K562 (cell line): ENCODE measurements at regions not wholly inside any gene's neighbourhood (a gene's known extent, or its start where the extent isn't known, plus 50 kb on each side); places are given as distances from the start of the nearest gene placed in this dataset.

Experiments
- ATAC-seq: fragments of 200-7000 bp; cut with Tn5 transposase; 3 replicates; pipeline ENCODE4 v1.9.1; 2020; ENCODE audit warnings: moderate library complexity
- BruUV-seq: library from RNA; stranded (reverse); fragments of 400-500 nt; replicated peaks from 2 replicates; lab custom pipeline; 2021; lab: Mats Ljungman, UMichigan
- CTCF ChIA-PET: fragments of 300-600 bp; formaldehyde crosslinking; extraction: SDS; loops from one replicate; lab custom pipeline; 2021; ENCODE audit warnings: low intra/inter-chr PET ratio; lab: Yijun Ruan, JAX
- POLR2A ChIA-PET: fragments of 300-600, 350-650 bp; sonication (Branson Sonifier 250); formaldehyde crosslinking; extraction: SDS; loops from one replicate; lab custom pipeline; 2021; ENCODE audit warnings: antibody characterized with exemption, inconsistent platforms; lab: Yijun Ruan, JAX
- DNase-seq, 4 experiments: peaks; one replicate each; pipeline versions ENCODE4 v3.0.0 to v3.0.0-alpha.2; 2011 to 2018; ENCODE audit warnings: low spot score in 3 of 4, mixed read lengths in 3 of 4; ENCODE audit errors: extremely low read depth in 1 of 4
- FAIRE-seq: peaks from 2 replicates; lab custom pipeline; 2011; peaks lifted over from hg19 to GRCh38; lab: Jason Lieb, UNC
- H2AFZ ChIP-seq: 2 replicates; pipeline ENCODE4 v1.6.0; 2011; ENCODE audit warnings: low read depth, low read length, control low read depth, inconsistent platforms
- H3K27ac ChIP-seq: fragments of 200-600 bp; 3 replicates; pipeline ENCODE4 v1.8.0; 2011; ENCODE audit warnings: low read depth, mild to moderate bottlenecking, control low read depth, inconsistent platforms, low read length, moderate library complexity, mixed read lengths; ENCODE audit errors: extremely low read depth
- H3K27me3 ChIP-seq, 2 experiments: fragments of 300-600 bp in 1 of 2; 2 replicates in 1 of 2; 3 replicates in 1 of 2; pipeline versions ENCODE4 v1.6.0 to v1.8.0; 2011; ENCODE audit warnings: inconsistent platforms in 2 of 2, low read length in 2 of 2, mild to moderate bottlenecking in 1 of 2, mixed read lengths in 1 of 2, moderate library complexity in 1 of 2; ENCODE audit not compliant: control insufficient read depth in 2 of 2, insufficient read depth in 2 of 2
- H3K36me3 ChIP-seq: fragments of 300-600 bp; 3 replicates; pipeline ENCODE4 v1.8.0; 2011; ENCODE audit warnings: mild to moderate bottlenecking, low read length, inconsistent platforms; ENCODE audit not compliant: control insufficient read depth, insufficient read depth
- H3K4me1 ChIP-seq, 2 experiments: fragments of 200-600 bp in 1 of 2; replicated peaks in 1 of 2; 2 replicates in 1 of 2; 3 replicates in 1 of 2; pipeline versions ENCODE4 v1.5.1 to v1.8.0; 2011; ENCODE audit warnings: inconsistent platforms in 2 of 2, low read length in 2 of 2, mild to moderate bottlenecking in 1 of 2, mixed read lengths in 1 of 2, moderate library complexity in 1 of 2; ENCODE audit not compliant: control insufficient read depth in 2 of 2, insufficient read depth in 2 of 2
- H3K4me2 ChIP-seq: 2 replicates; pipeline ENCODE4 v1.6.1; 2011; ENCODE audit warnings: low read length, control low read depth, inconsistent platforms, mixed read lengths; ENCODE audit not compliant: insufficient read depth
- H3K4me3 ChIP-seq: fragments of 200-600 bp; sonication (generic), shearing (Covaris generic); 2 replicates; pipeline ENCODE4 v1.5.1; 2016; ENCODE audit warnings: control low read depth, inconsistent platforms
- H3K79me2 ChIP-seq: fragments of 200-600 bp; 3 replicates; pipeline ENCODE4 v1.8.0; 2011; ENCODE audit warnings: low read length, inconsistent platforms; ENCODE audit not compliant: control insufficient read depth, insufficient read depth
- H3K9ac ChIP-seq, 2 experiments: 2 replicates each; pipeline versions ENCODE4 v1.6.0 to v1.6.1; 2011; ENCODE audit warnings: low read depth in 2 of 2, low read length in 2 of 2, control low read depth in 1 of 2, inconsistent platforms in 1 of 2, mild to moderate bottlenecking in 1 of 2, mixed read lengths in 1 of 2; ENCODE audit not compliant: insufficient read depth in 1 of 2
- H3K9me1 ChIP-seq: one replicate; pipeline ENCODE4 v1.6.0; 2011; ENCODE audit warnings: inconsistent platforms, mild to moderate bottlenecking, low read length, moderate library complexity; ENCODE audit not compliant: control insufficient read depth, insufficient read depth
- H3K9me3 ChIP-seq: replicated peaks from 2 replicates; pipeline ENCODE4 v1.5.1; 2011; ENCODE audit warnings: low read depth, low read length, inconsistent platforms; ENCODE audit not compliant: control insufficient read depth, insufficient read depth
- H4K20me1 ChIP-seq: replicated peaks from 2 replicates; pipeline ENCODE4 v1.6.1; 2011; ENCODE audit warnings: low read length, inconsistent platforms, mixed read lengths; ENCODE audit not compliant: control insufficient read depth, insufficient read depth
- CBX1 ChIP-seq: sonication (generic); IDR thresholded peaks from 2 replicates; pipeline ENCODE4 v1.6.1; 2016; ENCODE audit warnings: antibody characterized with exemption, low read depth, mild to moderate bottlenecking
- HDAC6 ChIP-seq: IDR thresholded peaks from 2 replicates; pipeline ENCODE4 v1.6.1; 2012; ENCODE audit warnings: low read depth, mild to moderate bottlenecking, control low read depth, inconsistent platforms, low read length, moderate library complexity
- HMG20A ChIP-seq: fragments of 450-650 bp; formaldehyde crosslinking; conservative IDR thresholded peaks from 2 replicates; pipeline ENCODE4 v1.4.0; 2020; ENCODE audit warnings: mild to moderate bottlenecking, mixed read lengths
- JUN ChIP-seq, 2 experiments: sonication (generic) in 1 of 2; formaldehyde crosslinking in 1 of 2; IDR thresholded peaks; 2 replicates each; pipeline versions ENCODE4 v1.6.1 to v1.8.0; 2012 to 2022; ENCODE audit warnings: borderline replicate concordance in 2 of 2, mild to moderate bottlenecking in 2 of 2, improper control_type of control experiment in 1 of 2, low read depth in 1 of 2, low read length in 1 of 2, missing genetic modification reagents in 1 of 2
- LCOR ChIP-seq: sonication (generic); formaldehyde crosslinking; IDR thresholded peaks from 2 replicates; pipeline ENCODE4 v1.8.0; 2022; ENCODE audit warnings: mild to moderate bottlenecking, missing genetic modification reagents
- MAFF ChIP-seq: IDR thresholded peaks from 2 replicates; pipeline ENCODE4 v1.6.1; 2012; ENCODE audit warnings: low read length, improper control_type of control experiment
- MIER1 ChIP-seq: fragments of 450-650 bp; IDR thresholded peaks from 2 replicates; pipeline ENCODE4 v1.6.1; 2016; ENCODE audit warnings: antibody characterized with exemption, mild to moderate bottlenecking, low read depth
- NCOA1 ChIP-seq: fragments of 450-650 bp; IDR thresholded peaks from 2 replicates; pipeline ENCODE4 v1.6.1; 2016; ENCODE audit warnings: low read depth
- PHB ChIP-seq: fragments of 250-450 bp; sonication (Bioruptor Pico); IDR thresholded peaks from 2 replicates; pipeline ENCODE4 v1.5.0; 2021
- POLR2AphosphoS2 ChIP-seq: IDR thresholded peaks from 2 replicates; pipeline ENCODE4 v1.6.1; 2012; ENCODE audit warnings: low read length, improper control_type of control experiment
- RBFOX2 ChIP-seq: fragments of 200-400 bp; formaldehyde crosslinking; IDR thresholded peaks from 2 replicates; pipeline ENCODE4 v1.6.1; 2017; ENCODE audit warnings: low read depth, mild to moderate bottlenecking, low read length, moderate library complexity
- TCF3 ChIP-seq: sonication (generic); formaldehyde crosslinking; IDR thresholded peaks from 2 replicates; pipeline ENCODE4 v1.4.0; 2020; ENCODE audit warnings: mild to moderate bottlenecking, missing genetic modification reagents
- ZFP36 ChIP-seq: fragments of 150-350 bp; IDR thresholded peaks from 2 replicates; pipeline ENCODE4 v1.6.1; 2018; ENCODE audit warnings: low read length, low read depth; ENCODE audit not compliant: partially characterized antibody
- ZNF431 ChIP-seq: sonication (generic); formaldehyde crosslinking; IDR thresholded peaks from 2 replicates; pipeline ENCODE4 v1.8.0; 2022; ENCODE audit warnings: mild to moderate bottlenecking, missing genetic modification reagents
- ZNF583 ChIP-seq: fragments of 250-450 bp; sonication (Bioruptor Pico); IDR thresholded peaks from 2 replicates; pipeline ENCODE4 v1.4.0; 2020
- WGBS: fragments of 100-300 bp; shearing (Covaris generic); methylation state at CpG from one replicate; pipeline ENCODE4 v1.1.6; 2016; ENCODE audit warnings: low coverage, mixed read lengths; ENCODE audit not compliant: insufficient coverage; ENCODE audit errors: missing lambda C conversion rate; 5-methylcytosine and 5-hydroxymethylcytosine counted together
- in situ Hi-C: fragments of 300-500 bp; cut with MboI; formaldehyde crosslinking; loops from 4 replicates; pipeline ENCODE4 v1.15.0; 2018; ENCODE audit warnings: inconsistent platforms, mixed read lengths
- intact Hi-C: fragments of 100-400 bp; cut with micrococcal nuclease; formaldehyde crosslinking; loops from 2 replicates; pipeline ENCODE4 v1.14.2; 2022
- TF ChIP-seq, protein P1 (sequence below): fragments of 450-650 bp; formaldehyde crosslinking; IDR thresholded peaks from 2 replicates; pipeline ENCODE4 v1.4.0; 2020; ENCODE audit warnings: mild to moderate bottlenecking, moderate library complexity
- TF ChIP-seq, protein P2 (sequence below): sonication (generic); formaldehyde crosslinking; IDR thresholded peaks from 2 replicates; pipeline ENCODE4 v1.5.0; 2020; ENCODE audit warnings: missing genetic modification reagents
- TF ChIP-seq, protein P3 (sequence below): fragments of 250-450 bp; sonication (Bioruptor Pico); IDR thresholded peaks from 2 replicates; pipeline ENCODE4 v1.5.0; 2021; ENCODE audit warnings: mild to moderate bottlenecking, moderate library complexity
- TF ChIP-seq, protein P4 (sequence below): fragments of 450-650 bp; IDR thresholded peaks from 2 replicates; pipeline ENCODE4 v1.6.1; 2016; ENCODE audit warnings: low read depth, mild to moderate bottlenecking, moderate library complexity

DNA sequence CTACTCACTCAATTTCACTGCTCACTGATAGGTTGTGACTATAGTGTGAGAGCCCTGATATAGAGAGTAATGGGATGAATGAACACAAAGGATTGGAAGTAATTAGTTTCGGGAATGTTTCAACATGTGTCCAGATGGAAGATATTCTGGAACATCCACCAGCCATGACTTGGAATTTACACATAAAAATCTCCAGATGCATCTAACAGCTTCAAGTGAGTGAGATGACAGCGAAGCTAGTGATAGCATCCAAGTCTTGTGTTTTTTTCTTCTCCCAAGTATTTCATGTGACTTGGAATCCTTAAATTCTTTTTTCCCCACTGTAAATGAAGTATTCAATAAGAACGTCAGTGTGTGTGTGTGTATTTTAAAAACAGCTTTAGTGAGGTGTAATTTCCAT, 82.1 kb downstream of the CLDN34 start:
- H3K4me3 ChIP-seq, result no peak overlapping the region
- no peak overlapping the region for H3K9ac ChIP-seq
- H3K4me1 ChIP-seq, result peaks cover 0 to 4% of the 10 kb centered on the region in 2 experiments; a peak in 2 of 5 replicates
- no peak for ATAC-seq
- no peak overlapping the region for H3K27ac ChIP-seq
- no TSS peak for BruUV-seq
- H2AFZ ChIP-seq, result no peak overlapping the region
- intact Hi-C loops (no loop called here), in situ Hi-C loops (no loop called here)
- H4K20me1 ChIP-seq, result 0 out of 2 replicates have a peak, but pooled peaks cover 4% of the 10 kb centered on the region
- no peak overlapping the region for H3K4me2 ChIP-seq
- 0% methylated on average over 3 of the region's 3 CpGs for WGBS
- H3K36me3 ChIP-seq, result no peaks in the 10 kb centered on the region
- H3K9me1 ChIP-seq, result no peaks in the 10 kb centered on the region
- ChIA-PET CTCF (no interaction called here), POLR2A (no interaction called here)
- H3K79me2 ChIP-seq, result no peaks in the 10 kb centered on the region
- no peak for DNase-seq
- H3K27me3 ChIP-seq, result peaks cover 0 to 20% of the 10 kb centered on the region in 2 experiments; a peak in 2 of 5 replicates
- H3K9me3 ChIP-seq, result no peaks in the 10 kb centered on the region
- FAIRE-seq, result no peak
- TF ChIP-seq ZNF583 (CRISPR knock-in tag) (no peak), CBX1 (no peak), ZFP36 (no peak), NCOA1 (no peak), TCF3 (CRISPR knock-in tag) (no peak), MAFF (no peak), MIER1 (no peak), HDAC6 (no peak), RBFOX2 (no peak), ZNF431 (CRISPR knock-in tag) (no peak), HMG20A (CRISPR knock-in tag) (no peak), POLR2AphosphoS2 (no peak), PHB (CRISPR knock-in tag) (no peak), LCOR (CRISPR knock-in tag) (no peak), JUN (IDR thresholded peaks at IDR 0.05; ENCODE audit: borderline replicate concordance, low read depth, low read length) (no peak), JUN (CRISPR knock-in tag; IDR thresholded peaks at IDR 0.05; ENCODE audit: borderline replicate concordance) (no peak)
- TF ChIP-seq, protein P1, sequence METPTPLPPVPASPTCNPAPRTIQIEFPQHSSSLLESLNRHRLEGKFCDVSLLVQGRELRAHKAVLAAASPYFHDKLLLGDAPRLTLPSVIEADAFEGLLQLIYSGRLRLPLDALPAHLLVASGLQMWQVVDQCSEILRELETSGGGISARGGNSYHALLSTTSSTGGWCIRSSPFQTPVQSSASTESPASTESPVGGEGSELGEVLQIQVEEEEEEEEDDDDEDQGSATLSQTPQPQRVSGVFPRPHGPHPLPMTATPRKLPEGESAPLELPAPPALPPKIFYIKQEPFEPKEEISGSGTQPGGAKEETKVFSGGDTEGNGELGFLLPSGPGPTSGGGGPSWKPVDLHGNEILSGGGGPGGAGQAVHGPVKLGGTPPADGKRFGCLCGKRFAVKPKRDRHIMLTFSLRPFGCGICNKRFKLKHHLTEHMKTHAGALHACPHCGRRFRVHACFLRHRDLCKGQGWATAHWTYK (CRISPR knock-in tag), result no peak
- TF ChIP-seq, protein P2, sequence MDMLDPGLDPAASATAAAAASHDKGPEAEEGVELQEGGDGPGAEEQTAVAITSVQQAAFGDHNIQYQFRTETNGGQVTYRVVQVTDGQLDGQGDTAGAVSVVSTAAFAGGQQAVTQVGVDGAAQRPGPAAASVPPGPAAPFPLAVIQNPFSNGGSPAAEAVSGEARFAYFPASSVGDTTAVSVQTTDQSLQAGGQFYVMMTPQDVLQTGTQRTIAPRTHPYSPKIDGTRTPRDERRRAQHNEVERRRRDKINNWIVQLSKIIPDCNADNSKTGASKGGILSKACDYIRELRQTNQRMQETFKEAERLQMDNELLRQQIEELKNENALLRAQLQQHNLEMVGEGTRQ, result no peak
- TF ChIP-seq, protein P3, sequence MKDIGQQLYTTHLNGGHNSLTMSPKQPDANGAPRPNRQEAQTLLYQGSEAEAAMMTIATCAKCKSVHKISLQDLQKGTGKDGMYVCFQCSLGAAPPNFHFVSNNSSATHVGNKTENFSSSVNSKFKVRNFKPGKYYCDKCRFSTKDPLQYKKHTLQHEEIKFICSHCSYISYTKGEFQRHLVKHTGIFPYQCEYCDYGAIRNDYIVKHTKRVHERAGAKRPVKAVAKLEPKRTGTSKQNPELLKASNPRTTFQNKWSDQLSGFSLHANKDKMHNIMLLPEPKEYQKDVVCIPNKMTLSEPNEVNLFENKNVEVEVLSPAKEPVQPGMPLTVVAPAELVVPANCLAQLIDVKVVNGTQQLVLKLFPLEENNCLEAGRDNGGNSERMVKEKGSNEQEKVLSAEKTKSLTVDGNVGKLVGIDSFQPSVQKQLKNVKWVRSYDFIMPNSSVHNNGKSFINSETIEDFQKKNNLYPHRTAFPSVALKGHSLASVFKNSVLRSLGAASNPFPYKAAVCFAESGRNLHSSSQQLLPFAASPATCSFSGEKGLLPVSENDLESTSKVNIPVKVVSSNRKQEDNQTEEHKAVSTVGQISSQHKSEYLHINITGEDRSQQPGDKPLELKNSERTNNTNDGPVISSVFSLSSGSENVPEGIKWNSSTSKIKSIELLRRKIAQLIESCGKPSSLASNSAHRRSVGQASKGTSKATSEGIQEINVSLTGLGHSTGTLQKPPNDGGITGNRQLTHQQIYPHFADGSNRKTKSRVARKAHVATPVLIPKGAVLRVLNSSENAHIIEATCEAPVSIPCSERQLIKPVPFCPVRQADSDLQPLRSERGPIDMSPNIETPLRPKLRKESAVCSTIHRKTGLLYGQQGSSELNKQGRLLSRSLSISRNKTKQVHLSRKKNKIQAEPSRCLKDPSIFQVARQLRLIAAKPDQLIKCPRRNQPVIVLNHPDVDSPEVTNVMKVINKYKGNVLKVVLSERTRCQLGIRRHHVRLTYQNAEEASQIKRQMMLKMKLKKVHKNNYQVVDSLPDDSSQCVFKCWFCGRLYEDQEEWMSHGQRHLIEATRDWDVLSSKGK (CRISPR knock-in tag), result no peak
- TF ChIP-seq, protein P4, sequence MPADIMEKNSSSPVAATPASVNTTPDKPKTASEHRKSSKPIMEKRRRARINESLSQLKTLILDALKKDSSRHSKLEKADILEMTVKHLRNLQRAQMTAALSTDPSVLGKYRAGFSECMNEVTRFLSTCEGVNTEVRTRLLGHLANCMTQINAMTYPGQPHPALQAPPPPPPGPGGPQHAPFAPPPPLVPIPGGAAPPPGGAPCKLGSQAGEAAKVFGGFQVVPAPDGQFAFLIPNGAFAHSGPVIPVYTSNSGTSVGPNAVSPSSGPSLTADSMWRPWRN, result no peak
